ENCODE measurements at regions not wholly inside any gene's neighbourhood (a gene's known extent, or its start where the extent isn't known, plus 50 kb on each side); places are given as distances from the start of the nearest gene placed in this dataset.

DNA sequence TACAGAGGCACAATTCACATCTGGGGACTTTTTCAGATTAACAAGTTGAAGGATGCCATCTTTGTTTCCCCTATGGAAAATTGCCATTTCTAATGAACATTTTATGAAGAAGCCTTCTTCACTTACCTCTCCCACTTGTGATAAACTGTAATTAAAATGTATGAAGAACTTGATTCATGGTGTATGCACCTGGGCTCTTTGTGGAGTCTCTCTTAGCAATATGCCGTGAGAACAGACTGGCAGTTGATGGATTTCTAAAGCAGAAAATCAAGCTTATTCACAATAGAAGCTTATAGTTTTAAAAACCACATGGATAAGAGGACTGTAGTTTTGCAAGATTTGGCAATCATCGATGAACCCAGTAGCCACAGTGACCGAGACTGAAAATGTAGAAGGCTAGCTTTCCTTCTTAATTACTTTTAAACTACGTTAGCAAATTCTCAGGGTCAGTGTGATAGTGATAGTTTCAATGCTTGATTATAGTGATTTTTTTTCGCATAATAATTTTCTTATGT is 270.6 kb downstream of the PRL start:
- DNase-seq = no peak
- peaks cover 35% of the 10 kb centered on the region for H3K4me1 Mint-ChIP-seq
- no peak for TF ChIP-seq CTCF (IDR thresholded peaks at IDR 0.05)
- no peaks in the 10 kb centered on the region for H3K9me3 Mint-ChIP-seq
- H3K36me3 Mint-ChIP-seq (ENCODE audit: low read depth) = peaks cover 30% of the 10 kb centered on the region
- H3K4me3 Mint-ChIP-seq = peak overlapping the region; percentile 4
- peaks cover 3% of the 10 kb centered on the region for H3K27me3 Mint-ChIP-seq (ENCODE audit: low read depth, poor library complexity)
- H3K27ac Mint-ChIP-seq = peak overlapping the region; percentile 97

- Mint-ChIP-seq H3K27ac (peak overlapping the region; percentile 30), H3K4me3 (no peak overlapping the region), H3K27me3 (ENCODE audit: low read depth, poor library complexity) (peaks cover 3% of the 10 kb centered on the region), H3K4me1 (peaks cover 35% of the 10 kb centered on the region), H3K36me3 (ENCODE audit: low read depth) (peaks cover 38% of the 10 kb centered on the region), H3K9me3 (no peaks in the 10 kb centered on the region)
- DNase-seq = no peak
- TF ChIP-seq CTCF (IDR thresholded peaks at IDR 0.05) = no peak
Observed at GRCh38 chr6:22027040-22027725, 269.7 kb downstream of the PRL start.

DNA sequence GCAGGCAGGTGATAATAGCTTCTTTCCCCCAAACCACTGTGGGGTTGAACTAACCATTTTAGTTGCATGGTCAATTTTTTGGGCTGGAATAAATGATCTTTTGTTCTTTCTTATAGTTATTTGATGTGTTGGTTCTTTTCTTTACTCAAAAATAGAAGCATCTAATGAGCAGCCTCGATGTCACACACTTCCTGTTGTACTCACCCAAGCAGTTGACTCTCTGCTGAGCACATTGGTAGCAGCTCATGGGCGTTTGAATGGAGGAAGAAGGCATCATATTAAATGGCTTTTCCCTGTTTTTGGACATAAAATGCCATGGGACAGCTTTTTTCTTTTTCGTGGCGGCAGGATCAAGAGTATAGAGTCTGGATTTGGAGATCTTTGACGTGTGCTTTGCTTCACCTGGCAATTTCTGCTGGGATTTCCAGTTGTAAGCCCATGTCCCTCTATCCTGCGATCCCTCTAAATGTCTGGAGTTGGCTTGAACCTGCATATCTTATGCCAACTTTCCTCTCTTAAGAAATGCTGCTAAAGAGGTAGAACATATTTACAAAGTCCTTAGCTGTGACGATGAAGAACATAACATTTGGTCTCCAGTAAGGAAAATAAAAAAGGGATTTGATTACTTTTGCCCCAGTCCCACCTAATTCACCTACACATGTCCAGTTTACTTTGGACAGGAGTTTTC is 268.3 kb downstream of the PRL start:
- DNase-seq = no peak
- no peak overlapping the region for H3K4me3 Mint-ChIP-seq
- no peaks in the 10 kb centered on the region for H3K9me3 Mint-ChIP-seq
- H3K27me3 Mint-ChIP-seq (ENCODE audit: low read depth, poor library complexity) = peaks cover 3% of the 10 kb centered on the region
- H3K27ac Mint-ChIP-seq = peak overlapping the region; percentile 72
- no peak for TF ChIP-seq CTCF (IDR thresholded peaks at IDR 0.05)
- peaks cover 52% of the 10 kb centered on the region for H3K36me3 Mint-ChIP-seq (ENCODE audit: low read depth)
- peaks cover 36% of the 10 kb centered on the region for H3K4me1 Mint-ChIP-seq

- TF ChIP-seq CTCF (IDR thresholded peaks at IDR 0.05) = no peak
- H3K4me3 Mint-ChIP-seq = no peak overlapping the region
- H3K27me3 Mint-ChIP-seq (ENCODE audit: low read depth, poor library complexity) = peaks cover 3% of the 10 kb centered on the region
- no peaks in the 10 kb centered on the region for H3K9me3 Mint-ChIP-seq
- peaks cover 58% of the 10 kb centered on the region for H3K36me3 Mint-ChIP-seq (ENCODE audit: low read depth)
- no peak for DNase-seq
- H3K27ac Mint-ChIP-seq = peak overlapping the region; percentile 0
- peaks cover 40% of the 10 kb centered on the region for H3K4me1 Mint-ChIP-seq
Observed at GRCh38 chr6:22029171-22029570, 267.7 kb downstream of the PRL start.

- no peak for DNase-seq
- Mint-ChIP-seq H3K27me3 (ENCODE audit: low read depth, poor library complexity) (peaks cover 3% of the 10 kb centered on the region), H3K4me1 (peaks cover 41% of the 10 kb centered on the region), H3K27ac (peak overlapping the region; percentile 52), H3K36me3 (ENCODE audit: low read depth) (peaks cover 51% of the 10 kb centered on the region), H3K9me3 (no peaks in the 10 kb centered on the region), H3K4me3 (no peak overlapping the region)
- no peak for TF ChIP-seq CTCF (IDR thresholded peaks at IDR 0.05)
Observed at GRCh38 chr6:22030730-22031619, 265.9 kb downstream of the PRL start.
